SK-N-DZ (cell line): ENCODE measurements at regions not wholly inside any gene's neighbourhood (a gene's known extent, or its start where the extent isn't known, plus 50 kb on each side); places are given as distances from the start of the nearest gene placed in this dataset.
"Not testable (repeated sequence)": the region's sequence is repeated elsewhere in the genome, so short reads cannot be mapped to it uniquely, and the experiment has no call there.

Source experiments
- DNase-seq: peaks from one replicate; pipeline ENCODE4 v3.0.0-alpha.2; 2015; ENCODE audit warnings: low spot score

DNA sequence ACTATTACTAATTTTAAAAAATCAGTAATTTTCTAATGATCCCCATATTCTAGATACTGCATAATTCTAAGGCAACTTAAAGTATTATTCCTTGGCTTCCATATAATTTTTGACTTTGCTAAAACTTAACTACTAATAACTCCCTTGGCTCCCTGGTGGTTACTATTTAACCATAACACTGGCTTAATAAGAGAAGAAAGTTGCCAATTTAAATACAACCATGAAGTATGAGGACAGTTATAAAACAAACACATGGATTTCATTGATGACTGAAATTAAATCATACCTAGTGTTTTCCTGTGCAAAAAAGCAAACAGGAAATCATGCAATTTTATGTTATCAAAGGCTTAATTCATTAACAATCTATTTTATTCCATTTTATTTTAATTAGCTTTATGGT lies 1073.9 kb downstream of the GRM8 start:
- DNase-seq = no peak

GRCh38 chr7:126177782-126178181 lies 1075.0 kb downstream of the GRM8 start:
- DNase-seq = no peak

DNA sequence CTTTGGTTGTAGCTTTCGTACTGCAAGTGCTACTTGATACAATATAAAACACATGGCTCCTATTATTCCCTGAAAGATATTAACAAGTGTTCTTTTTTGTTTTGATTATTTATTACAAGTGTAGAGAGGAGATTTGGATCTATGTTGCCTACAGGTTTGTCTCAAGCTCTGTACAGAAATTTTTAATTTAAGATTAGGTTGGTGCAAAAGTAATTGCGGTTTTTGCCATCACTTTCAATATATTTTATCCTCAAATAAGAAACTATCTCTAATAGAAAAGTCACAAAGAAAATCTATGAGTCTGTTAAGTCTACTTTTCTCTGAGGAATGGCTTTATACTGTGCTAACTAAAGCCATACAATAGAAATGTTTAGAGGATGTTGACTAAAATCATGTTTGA lies 1086.1 kb downstream of the GRM8 start:
- DNase-seq = no peak

DNA sequence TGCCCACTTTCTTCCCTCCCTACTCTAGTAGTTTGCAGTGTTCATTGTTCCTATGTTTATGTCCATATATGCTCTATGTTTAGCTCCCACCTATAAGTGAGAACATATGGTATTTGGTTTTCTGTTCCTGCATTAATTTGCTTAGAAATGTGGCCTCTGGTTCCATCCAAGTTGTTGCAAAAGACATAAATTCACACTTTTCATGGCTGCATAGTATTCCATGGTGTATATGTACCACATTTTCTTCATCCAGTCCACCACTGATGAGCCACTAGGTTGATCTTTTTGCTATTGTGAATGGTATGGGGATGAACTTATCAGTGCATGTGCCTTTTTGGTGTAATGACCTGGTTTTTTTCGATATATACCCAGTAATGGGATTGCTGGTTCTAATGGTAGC lies 1089.1 kb downstream of the GRM8 start:
- no peak for DNase-seq

DNA sequence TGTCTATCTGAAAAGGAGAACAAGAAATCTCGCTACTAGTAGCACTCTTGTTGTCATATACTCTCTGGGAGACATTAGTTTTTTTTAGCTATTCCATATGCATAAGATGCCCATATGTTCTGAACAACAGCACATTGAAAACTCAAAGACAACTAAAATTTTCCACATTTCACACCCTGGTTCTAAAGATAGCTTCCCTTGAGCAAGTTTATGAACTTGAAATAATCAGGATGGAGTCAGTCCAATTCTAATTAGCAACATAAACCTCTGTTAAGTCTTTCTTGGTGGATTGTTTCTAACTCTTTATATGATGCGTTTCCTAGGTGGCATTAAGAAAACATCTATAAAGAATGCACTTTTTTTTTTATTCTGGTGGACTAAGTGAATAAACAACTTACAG lies 1095.3 kb downstream of the GRM8 start:
- DNase-seq = no peak

DNA sequence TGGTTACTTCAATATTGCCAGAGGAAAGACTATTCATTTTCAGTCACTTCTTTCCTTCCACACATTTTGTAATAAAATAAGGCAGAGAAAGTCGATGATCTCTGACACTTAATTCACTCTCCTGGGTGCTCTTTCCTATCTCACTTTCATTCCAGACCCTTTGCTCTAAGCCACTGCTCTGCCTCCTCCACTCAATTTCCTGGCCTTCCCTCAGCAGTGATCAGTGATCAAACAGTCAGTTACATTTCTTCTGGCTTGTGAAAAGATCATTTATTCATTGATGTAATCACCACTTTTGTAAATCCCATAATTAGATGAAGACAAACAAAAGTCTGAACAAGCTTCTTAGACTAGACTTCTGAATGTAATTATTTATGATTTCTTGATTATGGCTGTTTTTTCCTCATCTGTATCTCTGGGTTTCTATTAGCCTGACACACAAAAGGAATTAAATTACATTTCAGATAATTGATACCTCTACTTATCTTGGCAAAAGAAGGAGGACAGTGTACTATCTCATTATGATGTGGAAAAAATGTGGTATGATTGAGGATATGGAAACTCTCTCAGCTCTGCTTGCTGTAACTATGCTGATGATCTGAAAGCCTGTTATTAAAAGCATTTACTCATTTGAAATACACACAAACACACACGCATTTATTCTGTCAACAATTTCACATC lies 1102.3 kb downstream of the GRM8 start:
- peak; percentile 70 for DNase-seq

DNA sequence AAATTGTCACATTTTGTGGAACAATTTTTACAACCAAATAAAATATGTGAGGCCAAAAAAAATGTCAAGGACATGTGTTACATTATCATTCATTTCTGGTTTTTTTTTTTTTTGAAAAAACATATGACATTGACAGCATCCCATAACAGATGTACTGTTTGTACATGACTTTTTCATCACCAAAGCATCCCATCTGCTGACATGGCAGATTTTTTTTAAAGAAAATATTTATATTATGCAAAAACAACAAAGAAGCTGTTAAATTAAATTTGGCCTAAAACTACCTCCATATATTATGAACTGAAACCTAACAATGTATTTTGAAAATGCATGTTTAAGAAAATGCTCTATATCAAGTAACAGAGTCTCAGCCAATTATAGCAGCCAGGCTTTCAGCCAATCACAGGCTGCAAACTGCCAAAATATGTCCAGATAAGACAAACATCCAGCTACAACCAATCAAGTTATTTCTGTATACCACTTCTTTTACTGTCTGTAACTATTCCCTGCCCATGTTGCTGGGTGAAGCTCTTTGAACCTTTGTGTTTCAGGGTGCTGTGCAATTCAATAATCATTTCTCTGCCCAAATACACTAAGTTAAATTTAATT lies 1111.8 kb downstream of the GRM8 start:
- DNase-seq = no peak

DNA sequence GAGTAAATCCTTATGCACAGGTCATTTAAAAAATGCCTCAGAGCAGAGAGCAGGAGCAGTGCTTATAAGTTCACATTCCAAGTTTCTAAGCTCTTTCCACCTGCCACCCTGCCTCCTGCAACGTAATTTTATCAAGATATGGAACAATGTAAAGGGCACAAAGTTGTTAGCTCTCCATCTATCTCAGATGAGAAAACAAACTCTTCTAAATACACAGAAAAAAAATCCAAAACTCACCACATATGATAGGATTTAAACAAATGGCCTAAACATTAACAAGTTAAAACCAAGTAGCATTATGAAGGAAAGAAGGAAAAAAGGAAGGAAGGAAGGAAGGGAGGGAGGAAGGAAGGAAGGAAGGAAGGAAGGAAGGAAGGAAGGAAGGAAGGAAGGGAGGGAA lies 1132.8 kb downstream of the GRM8 start:
- no peak for DNase-seq

DNA sequence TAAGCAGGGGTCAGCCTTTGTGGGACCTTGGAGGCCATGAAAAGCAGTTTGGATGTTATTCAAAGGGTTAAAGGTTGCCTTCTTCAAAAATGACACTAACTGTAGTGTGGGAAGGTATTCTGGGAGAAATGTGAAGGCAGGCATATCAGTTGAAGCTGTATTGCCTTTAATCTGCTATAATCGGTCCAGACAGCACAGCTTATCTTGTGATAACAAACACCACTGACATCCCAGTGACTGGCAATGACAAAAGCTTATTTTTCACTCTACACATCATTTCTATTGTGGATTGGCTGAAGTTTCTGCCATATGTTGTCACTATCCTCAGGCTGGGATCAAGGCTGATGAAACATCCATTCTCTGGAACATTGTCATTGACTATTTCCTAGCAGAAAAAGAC lies 1149.2 kb downstream of the GRM8 start:
- DNase-seq = peak; percentile 31

GRCh38 chr7:126083014-126083413 lies 1153.4 kb upstream of the POT1 start:
- DNase-seq = no peak

DNA sequence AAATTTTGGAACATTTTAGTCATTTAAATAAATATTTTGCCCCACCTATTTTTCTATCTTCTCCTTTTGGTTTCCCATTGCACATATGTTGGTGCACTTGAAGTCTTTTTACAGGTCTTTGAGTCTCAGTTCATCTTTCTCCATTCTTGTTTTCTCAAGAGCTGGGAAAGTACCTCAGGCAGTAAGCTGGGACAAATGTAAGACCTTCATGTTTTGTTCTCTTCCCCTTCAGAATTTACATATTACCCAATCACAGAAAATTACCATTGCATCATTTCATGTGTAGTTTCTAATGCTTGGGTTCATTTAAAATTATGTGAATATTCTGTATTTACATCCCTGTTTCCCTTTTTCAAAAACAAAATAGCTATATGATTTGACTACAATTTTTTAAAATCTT lies 1150.0 kb upstream of the POT1 start:
- DNase-seq = no peak

GRCh38 chr7:126079151-126079550 lies 1149.5 kb upstream of the POT1 start:
- DNase-seq = no peak

DNA sequence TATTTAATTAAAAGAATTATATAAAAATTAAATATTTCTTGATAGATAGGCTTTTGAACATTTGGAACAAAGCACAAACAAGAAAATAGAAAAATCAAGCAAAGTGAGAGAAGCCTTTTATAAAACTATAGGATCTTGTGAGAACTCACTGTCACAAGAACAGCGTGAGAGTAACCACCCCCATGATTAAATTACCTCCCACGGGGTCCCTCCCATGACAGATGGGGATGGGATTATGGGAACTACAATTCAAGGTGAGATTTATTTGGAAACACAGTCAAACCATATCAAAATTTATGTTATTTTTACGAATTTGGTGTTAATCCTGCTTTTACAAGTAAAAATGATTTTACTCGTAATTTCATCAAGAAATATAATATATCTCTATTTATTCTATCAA lies 1136.1 kb upstream of the POT1 start:
- DNase-seq = no peak

DNA sequence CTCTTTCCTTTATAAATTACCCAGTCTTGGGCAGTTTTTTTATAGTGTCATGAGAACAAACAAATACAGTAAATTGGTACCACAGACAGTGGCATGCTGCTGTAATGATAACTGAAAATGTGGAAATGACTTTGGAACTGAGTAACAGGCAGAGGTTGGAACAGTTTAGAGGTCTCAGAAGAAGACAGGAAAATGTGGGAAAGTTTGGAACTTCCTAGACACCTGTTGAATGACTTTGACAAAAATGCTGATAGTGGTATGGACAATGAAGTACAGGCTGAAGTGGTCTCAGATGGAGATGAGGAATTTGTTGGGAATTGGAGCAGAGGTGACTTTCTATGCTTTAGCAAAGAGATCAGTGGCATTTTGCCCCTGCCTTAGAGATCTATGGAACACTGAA lies 1128.4 kb upstream of the POT1 start:
- DNase-seq = no peak

- not testable (repeated sequence) for DNase-seq
Measured at GRCh38 chr7:126056613-126057012, 1127.0 kb upstream of the POT1 start.

- DNase-seq = peak; percentile 97
Measured at GRCh38 chr7:126052229-126052628, 1122.6 kb upstream of the POT1 start.

GRCh38 chr7:126044662-126045061 lies 1115.0 kb upstream of the POT1 start:
- no peak for DNase-seq

GRCh38 chr7:126041472-126041871 lies 1111.8 kb upstream of the POT1 start:
- no peak for DNase-seq

DNA sequence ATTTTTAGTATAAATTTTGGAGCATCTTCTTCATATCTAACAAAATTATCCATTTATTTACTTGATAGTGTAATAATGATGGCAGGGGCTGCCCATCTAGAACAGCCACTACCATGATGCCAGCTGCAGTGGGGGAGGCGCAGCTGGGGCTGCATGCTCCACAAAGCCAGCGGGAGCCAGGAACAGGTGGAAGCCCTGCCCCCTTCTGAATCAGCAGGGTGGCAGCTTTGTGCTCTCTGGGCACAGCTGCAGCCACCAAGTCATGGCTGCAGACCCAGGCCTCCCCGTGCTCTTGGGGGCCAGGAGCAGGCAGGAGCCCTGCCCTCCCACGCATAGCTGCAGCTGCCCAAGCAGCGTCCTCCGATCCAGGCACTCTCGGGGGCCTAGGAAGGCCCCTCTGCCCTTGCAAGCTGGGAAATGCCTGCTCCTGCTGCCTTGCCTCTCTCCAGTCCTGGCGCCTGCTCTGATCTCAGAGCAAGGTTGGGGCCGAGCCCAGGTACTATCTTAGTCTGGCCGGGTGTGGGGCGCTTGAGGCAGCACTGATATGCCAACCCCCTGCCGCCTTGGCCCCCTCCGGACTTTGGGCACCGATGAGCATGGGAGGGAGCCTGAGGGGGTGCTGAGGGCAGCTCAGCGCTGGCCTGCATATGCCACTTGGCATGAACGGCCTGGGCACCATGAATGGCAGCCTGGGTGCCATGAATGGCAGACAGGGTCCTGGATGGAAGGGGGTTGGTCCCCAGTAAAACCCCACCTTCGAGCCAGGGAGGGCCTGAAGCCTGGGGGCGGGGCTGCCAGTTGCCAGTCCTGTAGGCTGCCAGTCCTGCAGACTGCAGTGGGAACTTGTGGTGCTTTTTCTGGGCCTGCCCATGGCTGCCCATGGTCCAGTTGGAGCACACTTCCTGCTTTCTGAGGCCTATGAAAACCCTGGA lies 1110.8 kb upstream of the POT1 start:
- peak; percentile 8 for DNase-seq

GRCh38 chr7:126026421-126027088 lies 1096.9 kb upstream of the POT1 start:
- DNase-seq = no peak

GRCh38 chr7:126022452-126022851 lies 1092.8 kb upstream of the POT1 start:
- DNase-seq = no peak

DNA sequence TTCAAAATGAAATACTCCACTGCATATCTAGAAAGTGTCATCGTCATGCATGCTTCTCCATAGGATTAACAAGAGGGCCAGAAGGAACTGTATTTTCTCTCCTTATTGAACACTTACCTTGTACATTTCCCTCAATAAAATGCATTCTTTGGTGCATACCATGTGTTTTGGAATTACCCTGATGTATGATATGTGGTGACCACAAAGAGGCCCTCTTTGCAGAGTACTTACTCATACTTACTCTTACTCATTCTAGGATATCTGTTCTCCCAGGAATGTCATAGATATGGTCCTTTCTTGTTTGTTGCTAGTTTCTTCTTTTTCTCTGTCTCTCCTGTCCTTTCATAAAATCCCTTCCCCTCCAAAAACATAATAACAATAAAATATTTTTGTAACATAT lies 1087.1 kb upstream of the POT1 start:
- DNase-seq = no peak
